ENCODE measurements at regions not wholly inside any gene's neighbourhood (a gene's known extent, or its start where the extent isn't known, plus 50 kb on each side); places are given as distances from the start of the nearest gene placed in this dataset.
"Not testable (repeated sequence)": the region's sequence is repeated elsewhere in the genome, so short reads cannot be mapped to it uniquely, and the experiment has no call there.

- Histone ChIP-seq H3K4me3 (ENCODE audit: insufficient read length, low read depth) (no peak overlapping the region), H3K9ac (ENCODE audit: insufficient read length, low read depth) (no peak overlapping the region), H3K27me3 (ENCODE audit: insufficient read depth, insufficient read length) (no peaks in the 10 kb centered on the region), H3K4me1 (ENCODE audit: insufficient read depth, insufficient read length) (no peaks in the 10 kb centered on the region), H3K36me3 (ENCODE audit: insufficient read depth, insufficient read length, low read length) (no peaks in the 10 kb centered on the region), H3K9me3 (ENCODE audit: insufficient read depth, low read length) (no peaks in the 10 kb centered on the region)
- TF ChIP-seq SUZ12 (IDR thresholded peaks at IDR 0.05; ENCODE audit: extremely low read depth, insufficient read depth, insufficient read length) (no peak), ZNF274 (IDR thresholded peaks at IDR 0.05; ENCODE audit: low read depth, low read length) (no peak), YY1 (IDR thresholded peaks at IDR 0.05; ENCODE audit: insufficient read depth, insufficient read length) (no peak)
- DNase-seq (ENCODE audit: low read depth, low spot score): no peak
These were observed 233.0 kb downstream of the DKK2 start for GRCh38 chr4:106803083-106803482.

- no peak for DNase-seq (ENCODE audit: low read depth, low spot score)
- no peaks in the 10 kb centered on the region for H3K36me3 ChIP-seq (ENCODE audit: insufficient read depth, insufficient read length, low read length)
These were observed 234.7 kb downstream of the DKK2 start for GRCh38 chr4:106801386-106801785.

DNA sequence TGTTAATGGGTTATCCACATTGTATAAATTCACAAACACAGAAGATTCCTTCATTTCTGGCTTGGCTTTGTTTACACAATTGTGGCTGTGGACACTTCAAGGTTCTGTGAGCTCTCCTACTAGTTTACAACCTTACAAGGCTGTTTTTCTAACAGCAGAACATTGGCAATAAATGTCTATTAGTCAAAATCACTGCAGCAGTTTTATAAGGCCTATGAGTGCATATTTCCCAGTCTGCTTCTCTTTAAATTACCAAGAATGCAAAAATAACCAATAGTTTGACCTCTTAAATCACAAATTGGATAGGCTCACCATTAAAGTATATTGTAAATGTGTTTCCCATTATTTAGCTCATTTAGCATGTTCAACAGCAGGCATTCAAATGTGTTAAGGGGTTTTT lies 239.2 kb downstream of the DKK2 start:
- H3K4me1 ChIP-seq (ENCODE audit: insufficient read depth, insufficient read length): no peaks in the 10 kb centered on the region
- H3K9ac ChIP-seq (ENCODE audit: insufficient read length, low read depth): no peak overlapping the region
- no peaks in the 10 kb centered on the region for H3K36me3 ChIP-seq (ENCODE audit: insufficient read depth, insufficient read length, low read length)
- no peak overlapping the region for H3K4me3 ChIP-seq (ENCODE audit: insufficient read length, low read depth)
- TF ChIP-seq YY1 (IDR thresholded peaks at IDR 0.05; ENCODE audit: insufficient read depth, insufficient read length) (no peak), ZNF274 (IDR thresholded peaks at IDR 0.05; ENCODE audit: low read depth, low read length) (no peak), SUZ12 (IDR thresholded peaks at IDR 0.05; ENCODE audit: extremely low read depth, insufficient read depth, insufficient read length) (no peak)
- no peaks in the 10 kb centered on the region for H3K27me3 ChIP-seq (ENCODE audit: insufficient read depth, insufficient read length)
- no peak for DNase-seq (ENCODE audit: low read depth, low spot score)
- H3K9me3 ChIP-seq (ENCODE audit: insufficient read depth, low read length): no peaks in the 10 kb centered on the region

More at GRCh38 chr4:106801386-106801785, 234.7 kb downstream of the DKK2 start:
- no peaks in the 10 kb centered on the region for H3K9me3 ChIP-seq (ENCODE audit: insufficient read depth, low read length)
- no peak overlapping the region for H3K4me3 ChIP-seq (ENCODE audit: insufficient read length, low read depth)
- H3K4me1 ChIP-seq (ENCODE audit: insufficient read depth, insufficient read length): no peaks in the 10 kb centered on the region
- TF ChIP-seq SUZ12 (IDR thresholded peaks at IDR 0.05; ENCODE audit: extremely low read depth, insufficient read depth, insufficient read length) (no peak), YY1 (IDR thresholded peaks at IDR 0.05; ENCODE audit: insufficient read depth, insufficient read length) (no peak), ZNF274 (IDR thresholded peaks at IDR 0.05; ENCODE audit: low read depth, low read length) (no peak)
- H3K9ac ChIP-seq (ENCODE audit: insufficient read length, low read depth): no peak overlapping the region
- H3K27me3 ChIP-seq (ENCODE audit: insufficient read depth, insufficient read length): no peaks in the 10 kb centered on the region

DNA sequence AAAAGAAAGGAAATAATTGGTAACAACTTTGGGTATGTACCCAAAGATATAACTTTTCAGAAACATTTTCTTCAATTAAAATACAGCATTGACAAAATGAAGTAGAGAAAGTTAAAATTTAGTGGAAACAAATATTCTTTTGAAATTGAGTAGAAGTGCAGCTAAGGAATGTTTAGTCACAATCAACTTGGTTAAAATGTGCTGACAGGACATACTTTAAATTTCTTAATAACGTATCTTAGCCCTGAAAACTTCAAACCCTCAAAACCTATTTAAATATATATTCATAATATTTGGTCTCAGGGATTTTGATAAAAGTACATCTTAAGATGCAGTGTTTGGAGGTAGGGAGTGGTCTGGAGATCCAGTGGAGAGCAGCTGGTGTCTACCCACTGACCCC lies 240.8 kb downstream of the DKK2 start:
- no peaks in the 10 kb centered on the region for H3K9me3 ChIP-seq (ENCODE audit: insufficient read depth, low read length)
- no peak for DNase-seq (ENCODE audit: low read depth, low spot score)
- H3K27me3 ChIP-seq (ENCODE audit: insufficient read depth, insufficient read length): no peaks in the 10 kb centered on the region
- no peak for TF ChIP-seq YY1 (IDR thresholded peaks at IDR 0.05; ENCODE audit: insufficient read depth, insufficient read length)
- no peak for TF ChIP-seq SUZ12 (IDR thresholded peaks at IDR 0.05; ENCODE audit: extremely low read depth, insufficient read depth, insufficient read length)
- no peak for TF ChIP-seq ZNF274 (IDR thresholded peaks at IDR 0.05; ENCODE audit: low read depth, low read length)
- H3K9ac ChIP-seq (ENCODE audit: insufficient read length, low read depth): no peak overlapping the region
- H3K4me3 ChIP-seq (ENCODE audit: insufficient read length, low read depth): no peak overlapping the region
- no peaks in the 10 kb centered on the region for H3K36me3 ChIP-seq (ENCODE audit: insufficient read depth, insufficient read length, low read length)
- H3K4me1 ChIP-seq (ENCODE audit: insufficient read depth, insufficient read length): no peaks in the 10 kb centered on the region

DNA sequence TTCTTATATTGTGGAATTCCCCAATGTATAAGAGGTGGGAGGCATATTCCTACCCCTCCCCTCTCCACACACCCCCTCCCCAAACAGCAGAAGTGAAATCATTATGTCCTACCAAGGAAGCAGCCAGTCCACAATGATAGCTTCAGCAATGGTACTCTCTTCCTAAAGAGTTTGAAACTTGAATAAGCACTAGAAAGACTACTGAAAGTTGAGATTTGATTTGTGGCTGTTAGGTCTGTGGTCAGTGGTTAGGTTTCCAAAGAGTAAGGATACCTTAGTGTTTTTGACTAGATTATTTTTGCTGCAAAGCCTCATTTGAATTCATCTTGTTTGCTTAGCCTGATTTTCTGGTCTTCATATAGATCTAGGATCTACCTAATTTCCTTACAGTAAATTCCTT lies 242.2 kb downstream of the DKK2 start:
- TF ChIP-seq YY1 (IDR thresholded peaks at IDR 0.05; ENCODE audit: insufficient read depth, insufficient read length) (no peak), ZNF274 (IDR thresholded peaks at IDR 0.05; ENCODE audit: low read depth, low read length) (no peak), SUZ12 (IDR thresholded peaks at IDR 0.05; ENCODE audit: extremely low read depth, insufficient read depth, insufficient read length) (no peak)
- Histone ChIP-seq H3K27me3 (ENCODE audit: insufficient read depth, insufficient read length) (no peaks in the 10 kb centered on the region), H3K9ac (ENCODE audit: insufficient read length, low read depth) (no peak overlapping the region), H3K9me3 (ENCODE audit: insufficient read depth, low read length) (no peaks in the 10 kb centered on the region), H3K36me3 (ENCODE audit: insufficient read depth, insufficient read length, low read length) (no peaks in the 10 kb centered on the region), H3K4me3 (ENCODE audit: insufficient read length, low read depth) (no peak overlapping the region), H3K4me1 (ENCODE audit: insufficient read depth, insufficient read length) (no peaks in the 10 kb centered on the region)
- DNase-seq (ENCODE audit: low read depth, low spot score): no peak

- Histone ChIP-seq H3K4me3 (ENCODE audit: insufficient read length, low read depth) (no peak overlapping the region), H3K9me3 (ENCODE audit: insufficient read depth, low read length) (no peaks in the 10 kb centered on the region), H3K4me1 (ENCODE audit: insufficient read depth, insufficient read length) (no peaks in the 10 kb centered on the region), H3K36me3 (ENCODE audit: insufficient read depth, insufficient read length, low read length) (no peaks in the 10 kb centered on the region), H3K9ac (ENCODE audit: insufficient read length, low read depth) (no peak overlapping the region), H3K27me3 (ENCODE audit: insufficient read depth, insufficient read length) (no peaks in the 10 kb centered on the region)
- DNase-seq (ENCODE audit: low read depth, low spot score): no peak
- TF ChIP-seq ZNF274 (IDR thresholded peaks at IDR 0.05; ENCODE audit: low read depth, low read length) (no peak), YY1 (IDR thresholded peaks at IDR 0.05; ENCODE audit: insufficient read depth, insufficient read length) (no peak), SUZ12 (IDR thresholded peaks at IDR 0.05; ENCODE audit: extremely low read depth, insufficient read depth, insufficient read length) (no peak)
These were observed 260.5 kb downstream of the DKK2 start for GRCh38 chr4:106775636-106776035.

DNA sequence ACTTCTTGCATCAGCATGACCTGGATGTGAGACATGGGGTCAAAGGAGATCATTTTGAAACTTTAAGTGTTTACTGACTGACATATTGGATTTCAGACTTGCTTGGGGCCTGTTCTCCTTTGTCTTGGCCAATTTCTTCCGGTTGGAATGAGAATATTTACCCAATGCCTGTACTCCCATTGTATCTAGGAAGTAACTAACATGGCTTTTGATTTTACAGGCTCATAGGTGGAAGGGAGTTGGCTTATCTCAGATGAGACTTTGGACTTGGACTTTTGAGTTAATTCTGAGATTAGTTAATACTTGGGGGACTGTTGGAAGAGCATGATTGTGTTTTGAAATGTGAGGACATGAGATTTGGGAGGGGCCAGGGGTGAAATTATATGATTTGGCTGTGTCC lies 262.1 kb downstream of the DKK2 start:
- H3K27me3 ChIP-seq (ENCODE audit: insufficient read depth, insufficient read length); H3K9ac ChIP-seq (ENCODE audit: insufficient read length, low read depth); DNase-seq (ENCODE audit: low read depth, low spot score); H3K36me3 ChIP-seq (ENCODE audit: insufficient read depth, insufficient read length, low read length); H3K9me3 ChIP-seq (ENCODE audit: insufficient read depth, low read length); H3K4me1 ChIP-seq (ENCODE audit: insufficient read depth, insufficient read length); H3K4me3 ChIP-seq (ENCODE audit: insufficient read length, low read depth): not testable (repeated sequence)
